HEK293T (cell line): ENCODE measurements at regions not wholly inside any gene's neighbourhood (a gene's known extent, or its start where the extent isn't known, plus 50 kb on each side); places are given as distances from the start of the nearest gene placed in this dataset.

ENCODE experiments used
- BHLHE40 ChIP-seq: fragments of 450-650 bp; IDR thresholded peaks from 2 replicates; pipeline ENCODE4 v1.6.1; 2016; ENCODE audit warnings: mild to moderate bottlenecking, moderate library complexity, borderline replicate concordance
- CTBP1 ChIP-seq: fragments of 450-650 bp; IDR thresholded peaks from 2 replicates; pipeline ENCODE4 v1.6.1; 2016; ENCODE audit warnings: borderline replicate concordance
- ELF4 ChIP-seq: fragments of 450-650 bp; IDR thresholded peaks from 2 replicates; pipeline ENCODE4 v1.6.1; 2017; ENCODE audit warnings: antibody characterized with exemption
- SP1 ChIP-seq: fragments of 450-650 bp; IDR thresholded peaks from 2 replicates; pipeline ENCODE4 v1.6.1; 2017
- SUZ12 ChIP-seq: fragments of 450-650 bp; IDR thresholded peaks from 2 replicates; pipeline ENCODE4 v1.6.1; 2016; ENCODE audit warnings: mild to moderate bottlenecking
- TF ChIP-seq, protein P1 (sequence below): fragments of 450-650 bp; IDR thresholded peaks from 2 replicates; pipeline ENCODE4 v1.6.1; 2016

DNA sequence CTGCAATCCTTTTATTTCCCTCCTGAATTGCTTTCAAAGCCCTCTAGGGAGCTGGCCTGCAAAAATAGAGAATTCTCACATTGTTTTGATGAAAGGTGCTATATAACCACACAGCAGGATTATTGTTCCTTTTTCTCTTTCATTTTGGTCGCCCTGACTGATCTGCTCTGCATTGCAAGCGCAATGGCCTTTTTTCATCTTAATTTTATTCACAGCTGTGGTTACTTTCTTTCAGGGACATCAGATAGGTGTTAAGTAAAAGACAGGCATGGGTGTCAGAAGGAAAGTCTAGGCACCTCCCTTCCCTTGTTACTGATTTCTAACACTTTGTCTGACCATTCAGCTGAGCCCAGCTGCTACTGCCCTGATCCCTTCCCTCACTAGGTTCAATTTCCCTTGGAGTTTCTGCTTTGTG lies 850.5 kb upstream of the MAP3K7 start:
- no peak for TF ChIP-seq CTBP1
- no peak for TF ChIP-seq SUZ12
- TF ChIP-seq, protein P1, sequence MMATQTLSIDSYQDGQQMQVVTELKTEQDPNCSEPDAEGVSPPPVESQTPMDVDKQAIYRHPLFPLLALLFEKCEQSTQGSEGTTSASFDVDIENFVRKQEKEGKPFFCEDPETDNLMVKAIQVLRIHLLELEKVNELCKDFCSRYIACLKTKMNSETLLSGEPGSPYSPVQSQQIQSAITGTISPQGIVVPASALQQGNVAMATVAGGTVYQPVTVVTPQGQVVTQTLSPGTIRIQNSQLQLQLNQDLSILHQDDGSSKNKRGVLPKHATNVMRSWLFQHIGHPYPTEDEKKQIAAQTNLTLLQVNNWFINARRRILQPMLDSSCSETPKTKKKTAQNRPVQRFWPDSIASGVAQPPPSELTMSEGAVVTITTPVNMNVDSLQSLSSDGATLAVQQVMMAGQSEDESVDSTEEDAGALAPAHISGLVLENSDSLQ = no peak
- no peak for TF ChIP-seq SP1
- no peak for TF ChIP-seq BHLHE40
- TF ChIP-seq ELF4 = no peak
